GM23338 (cell line): ENCODE measurements at regions not wholly inside any gene's neighbourhood (a gene's known extent, or its start where the extent isn't known, plus 50 kb on each side); places are given as distances from the start of the nearest gene placed in this dataset.

ENCODE experiments used
- ATAC-seq: fragments of 200-7000 bp; cut with Tn5 transposase; 3 replicates; pipeline ENCODE4 v1.9.1; 2020
- DNase-seq: peaks from one replicate; pipeline ENCODE4 v3.0.0-alpha.2; 2015; ENCODE audit warnings: low spot score
- H2AFZ ChIP-seq: fragments of 200-600 bp; sonication (generic); 2 replicates; pipeline ENCODE4 v1.8.0; 2016; ENCODE audit warnings: antibody characterized with exemption, mild to moderate bottlenecking, moderate library complexity
- H3F3A ChIP-seq: fragments of 200-600 bp; sonication (generic); replicated peaks from 2 replicates; pipeline ENCODE4 v1.8.0; 2017; ENCODE audit warnings: antibody characterized with exemption, mixed run types, low read depth
- H3K27ac ChIP-seq: fragments of 200-600 bp; sonication (generic); 2 replicates; pipeline ENCODE4 v1.6.1; 2016; ENCODE audit warnings: low read depth
- H3K27me3 ChIP-seq: fragments of 200-600 bp; sonication (generic); 2 replicates; pipeline ENCODE4 v1.8.0; 2016; ENCODE audit warnings: mild to moderate bottlenecking, mixed run types, moderate library complexity; ENCODE audit not compliant: insufficient read depth
- H3K36me3 ChIP-seq: fragments of 200-600 bp; sonication (generic); 2 replicates; pipeline ENCODE4 v1.8.0; 2016; ENCODE audit warnings: mild to moderate bottlenecking; ENCODE audit not compliant: insufficient read depth
- H3K4me1 ChIP-seq: fragments of 200-600 bp; sonication (generic); 2 replicates; pipeline ENCODE4 v1.8.0; 2016; ENCODE audit warnings: mild to moderate bottlenecking, moderate library complexity; ENCODE audit not compliant: insufficient read depth
- H3K4me2 ChIP-seq: fragments of 200-600 bp; sonication (generic); 2 replicates; pipeline ENCODE4 v1.7.1; 2017; ENCODE audit warnings: mixed run types
- H3K4me3 ChIP-seq: fragments of 200-600 bp; sonication (generic); 2 replicates; pipeline ENCODE4 v1.6.1; 2016; ENCODE audit warnings: mixed run types
- H3K79me2 ChIP-seq: fragments of 200-600 bp; sonication (generic); replicated peaks from 2 replicates; pipeline ENCODE4 v1.8.0; 2017; ENCODE audit warnings: mild to moderate bottlenecking; ENCODE audit not compliant: insufficient read depth
- H3K9me2 ChIP-seq: fragments of 200-600 bp; sonication (generic); 2 replicates; pipeline ENCODE4 v1.8.0; 2017; ENCODE audit not compliant: insufficient read depth
- H4K20me1 ChIP-seq: fragments of 200-600 bp; sonication (generic); replicated peaks from 2 replicates; pipeline ENCODE4 v1.8.0; 2017; ENCODE audit warnings: mild to moderate bottlenecking; ENCODE audit not compliant: insufficient read depth
- H3K27ac Mint-ChIP-seq: 2 replicates; pipeline ENCODE4 v1.8.0; 2020; ENCODE audit warnings: inconsistent platforms, mild to moderate bottlenecking, moderate library complexity, mixed read lengths
- H3K27me3 Mint-ChIP-seq: 3 replicates; pipeline ENCODE4 v1.8.0; 2022; ENCODE audit warnings: low read depth, mild to moderate bottlenecking, moderate library complexity, mixed read lengths, inconsistent platforms; ENCODE audit not compliant: insufficient read depth, poor library complexity
- H3K36me3 Mint-ChIP-seq: 3 replicates; pipeline ENCODE4 v1.8.0; 2021; ENCODE audit warnings: low read depth, mild to moderate bottlenecking, inconsistent platforms, moderate library complexity, mixed read lengths
- H3K4me1 Mint-ChIP-seq: 3 replicates; pipeline ENCODE4 v1.8.0; 2020; ENCODE audit warnings: mild to moderate bottlenecking, inconsistent platforms, mixed read lengths
- H3K4me3 Mint-ChIP-seq: 3 replicates; pipeline ENCODE4 v1.8.0; 2021; ENCODE audit warnings: moderate library complexity, mild to moderate bottlenecking, inconsistent platforms, mixed read lengths
- H3K9me3 Mint-ChIP-seq: 3 replicates; pipeline ENCODE4 v1.8.0; 2020; ENCODE audit warnings: moderate library complexity, mild to moderate bottlenecking, inconsistent platforms, mixed read lengths
- CREB1 ChIP-seq: fragments of 250-450 bp; sonication (Bioruptor Pico); IDR thresholded peaks from 2 replicates; pipeline ENCODE4 v1.5.0; 2020; ENCODE audit warnings: low read depth, mild to moderate bottlenecking, moderate library complexity
- ETS1 ChIP-seq: IDR thresholded peaks from 2 replicates; pipeline ENCODE4 v1.6.1; 2016; ENCODE audit warnings: antibody characterized with exemption
- EZH2 ChIP-seq: fragments of 200-600 bp; sonication (generic); IDR thresholded peaks from one replicate; pipeline ENCODE4 v1.8.0; 2017; ENCODE audit warnings: antibody characterized with exemption, mild to moderate bottlenecking, low read depth; ENCODE audit not compliant: unreplicated experiment
- EZH2phosphoT487 ChIP-seq: fragments of 200-600 bp; sonication (generic); IDR thresholded peaks from one replicate; pipeline ENCODE4 v1.8.1; 2018; ENCODE audit warnings: antibody characterized with exemption; ENCODE audit not compliant: unreplicated experiment
- JUNB ChIP-seq: IDR thresholded peaks from one replicate; pipeline ENCODE4 v1.6.1; 2016; ENCODE audit warnings: antibody characterized with exemption; ENCODE audit not compliant: unreplicated experiment
- NANOG ChIP-seq: IDR thresholded peaks from 2 replicates; pipeline ENCODE4 v1.6.1; 2016; ENCODE audit warnings: antibody characterized with exemption, borderline replicate concordance
- POLR2AphosphoS5 ChIP-seq: IDR thresholded peaks from 2 replicates; pipeline ENCODE4 v1.6.1; 2016; ENCODE audit warnings: antibody characterized with exemption, low read depth
- STAT1 ChIP-seq: IDR thresholded peaks from one replicate; pipeline ENCODE4 v1.6.1; 2016; ENCODE audit warnings: antibody characterized with exemption; ENCODE audit not compliant: unreplicated experiment
- ZNF114 ChIP-seq: fragments of 250-450 bp; sonication (Bioruptor Pico); IDR thresholded peaks from 2 replicates; pipeline ENCODE4 v1.5.0; 2020; ENCODE audit warnings: mild to moderate bottlenecking, moderate library complexity
- ZNF331 ChIP-seq: fragments of 250-450 bp; sonication (Bioruptor Pico); IDR thresholded peaks from 2 replicates; pipeline ENCODE4 v1.5.0; 2020; ENCODE audit warnings: low read depth, mild to moderate bottlenecking, moderate library complexity
- ZNF462 ChIP-seq: fragments of 250-450 bp; sonication (Bioruptor Pico); IDR thresholded peaks from 2 replicates; pipeline ENCODE4 v1.5.0; 2020; ENCODE audit warnings: mild to moderate bottlenecking, moderate library complexity

GRCh38 chrX:39603230-39603629 is 494.5 kb downstream of the BCOR start (continued):
- TF ChIP-seq ZNF462 (CRISPR knock-in tag) (no peak), EZH2 (no peak), ZNF331 (CRISPR knock-in tag) (no peak), STAT1 (no peak), CREB1 (CRISPR knock-in tag) (no peak), EZH2phosphoT487 (no peak), NANOG (no peak), ZNF114 (no peak), JUNB (no peak), POLR2AphosphoS5 (no peak)

- no peaks in the 10 kb centered on the region for H3K79me2 ChIP-seq
- H3K4me3 ChIP-seq = no peak overlapping the region
- ATAC-seq (no peak), DNase-seq (no peak)
- no peaks in the 10 kb centered on the region for H3K27me3 ChIP-seq
- H3K27ac ChIP-seq = no peak overlapping the region
- no peak overlapping the region for H3K27ac Mint-ChIP-seq
- H3F3A ChIP-seq = no peaks in the 10 kb centered on the region
- H3K4me1 ChIP-seq = no peaks in the 10 kb centered on the region
- H3K4me2 ChIP-seq = no peak overlapping the region
- TF ChIP-seq EZH2phosphoT487 (no peak), ETS1 (no peak), NANOG (no peak), EZH2 (no peak)
- peaks cover 4% of the 10 kb centered on the region; the same call in 1 of the 3 replicates for H3K9me3 Mint-ChIP-seq
- peaks cover 6% of the 10 kb centered on the region; the same call in 2 of the 3 replicates for H3K4me1 Mint-ChIP-seq
- peaks cover 7% of the 10 kb centered on the region for H3K27me3 Mint-ChIP-seq
- no peaks in the 10 kb centered on the region for H3K36me3 ChIP-seq
- no peaks in the 10 kb centered on the region for H3K9me2 ChIP-seq
- no peak overlapping the region for H3K4me3 Mint-ChIP-seq
- no peaks in the 10 kb centered on the region for H4K20me1 ChIP-seq
- no peaks in the 10 kb centered on the region; the same call in 2 of the 3 replicates for H3K36me3 Mint-ChIP-seq
- no peak overlapping the region for H2AFZ ChIP-seq
Observed at GRCh38 chrX:39605183-39605582, 492.6 kb downstream of the BCOR start.
